SU-DHL-6 (cell line): ENCODE measurements at regions not wholly inside any gene's neighbourhood (a gene's known extent, or its start where the extent isn't known, plus 50 kb on each side); places are given as distances from the start of the nearest gene placed in this dataset.

Experiments used
- H2AFZ ChIP-seq: fragments of 200-600 bp; sonication (generic); 2 replicates; pipeline ENCODE4 v1.6.1; 2014; ENCODE audit warnings: low read depth, mild to moderate bottlenecking, moderate library complexity, mixed read lengths, antibody characterized with exemption, low read length; ENCODE audit not compliant: severe bottlenecking
- H3F3A ChIP-seq: fragments of 200-600 bp; shearing (Covaris generic); 2 replicates; pipeline ENCODE4 v1.6.0; 2016; ENCODE audit warnings: antibody characterized with exemption, mild to moderate bottlenecking; ENCODE audit not compliant: insufficient read depth
- H3K27ac ChIP-seq: fragments of 200-600 bp; sonication (generic); 2 replicates; pipeline ENCODE4 v1.5.1; 2016; ENCODE audit warnings: low read depth, mild to moderate bottlenecking, low read length, moderate library complexity, mixed read lengths
- H3K27me3 ChIP-seq: fragments of 200-600 bp; sonication (generic), shearing (Covaris generic); 2 replicates; pipeline ENCODE4 v1.6.0; 2014; ENCODE audit warnings: mild to moderate bottlenecking, low read length
- H3K36me3 ChIP-seq: fragments of 200-600 bp; sonication (generic); 2 replicates; pipeline ENCODE4 v1.6.1; 2014; ENCODE audit warnings: mild to moderate bottlenecking, low read length, mixed read lengths
- H3K4me2 ChIP-seq: fragments of 300-600, 200-600 bp; shearing (Covaris generic), sonication (generic); 2 replicates; pipeline ENCODE4 v1.6.0; 2014; ENCODE audit warnings: low read length, low read depth, mild to moderate bottlenecking; ENCODE audit not compliant: poor library complexity, severe bottlenecking
- H3K4me3 ChIP-seq: fragments of 200-600 bp; sonication (generic); 2 replicates; pipeline ENCODE4 v1.5.1; 2014; ENCODE audit warnings: antibody characterized with exemption, low read length, mild to moderate bottlenecking, mixed read lengths; ENCODE audit not compliant: insufficient read depth, poor library complexity, severe bottlenecking
- H3K79me2 ChIP-seq: fragments of 200-600 bp; sonication (generic); 2 replicates; pipeline ENCODE4 v1.6.1; 2014; ENCODE audit warnings: mild to moderate bottlenecking, low read length, moderate library complexity; ENCODE audit not compliant: insufficient read depth
- H3K9ac ChIP-seq: fragments of 200-600 bp; sonication (generic); 2 replicates; pipeline ENCODE4 v1.7.0; 2014; ENCODE audit warnings: mild to moderate bottlenecking, low read length
- H3K9me2 ChIP-seq: fragments of 200-600 bp; sonication (generic); replicated peaks from 2 replicates; pipeline ENCODE4 v1.6.1; 2014; ENCODE audit warnings: low read length; ENCODE audit not compliant: insufficient read depth
- H3K9me3 ChIP-seq: fragments of 200-600 bp; sonication (generic); 2 replicates; pipeline ENCODE4 v1.6.1; 2014; ENCODE audit warnings: low read length, mixed read lengths; ENCODE audit not compliant: insufficient read depth
- H4K20me1 ChIP-seq: fragments of 200-600 bp; sonication (generic); 2 replicates; pipeline ENCODE4 v1.6.1; 2014; ENCODE audit warnings: low read depth, mild to moderate bottlenecking, antibody characterized with exemption, low read length, moderate library complexity, mixed read lengths
- EZH2phosphoT487 ChIP-seq: fragments of 200-600 bp; sonication (generic), shearing (Covaris generic); conservative IDR thresholded peaks from 2 replicates; pipeline ENCODE4 v1.6.1; 2018; ENCODE audit warnings: mild to moderate bottlenecking, antibody characterized with exemption, low read length, moderate library complexity, mixed read lengths
- TF ChIP-seq, protein P1 (sequence below): fragments of 200-600 bp; sonication (generic); IDR thresholded peaks from one replicate; pipeline ENCODE4 v1.5.1; 2017; ENCODE audit warnings: antibody characterized with exemption, mild to moderate bottlenecking, low read length, moderate library complexity; ENCODE audit not compliant: insufficient read depth, poor library complexity, severe bottlenecking

DNA sequence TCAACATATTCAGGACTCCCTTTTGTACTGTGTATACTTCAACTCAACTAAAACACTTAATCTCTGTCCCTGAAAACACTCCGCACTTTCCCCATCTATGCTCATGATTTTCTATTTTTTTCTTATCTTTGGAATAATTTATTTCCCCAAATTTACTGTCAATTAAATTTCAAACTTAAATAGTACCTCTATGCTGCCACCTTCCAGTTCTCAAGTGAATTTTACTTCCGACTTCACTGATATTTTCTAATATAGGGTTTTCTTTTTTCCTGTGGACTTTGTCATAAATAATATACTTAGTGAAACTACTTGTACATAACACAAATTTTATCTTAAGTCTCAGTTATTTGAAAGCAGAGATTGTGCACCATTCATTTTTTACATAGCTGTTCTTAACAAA lies 1303.3 kb downstream of the OTOL1 start:
- Histone ChIP-seq H3K36me3 (no peaks in the 10 kb centered on the region), H3F3A (no peaks in the 10 kb centered on the region), H3K9me3 (no peaks in the 10 kb centered on the region), H3K4me2 (no peak overlapping the region), H3K79me2 (no peaks in the 10 kb centered on the region), H3K9me2 (no peaks in the 10 kb centered on the region), H3K4me3 (no peak overlapping the region), H3K27me3 (no peaks in the 10 kb centered on the region), H3K9ac (no peak overlapping the region), H4K20me1 (no peaks in the 10 kb centered on the region), H2AFZ (no peak overlapping the region), H3K27ac (no peak overlapping the region)
- no peak for TF ChIP-seq EZH2phosphoT487
- TF ChIP-seq, protein P1, sequence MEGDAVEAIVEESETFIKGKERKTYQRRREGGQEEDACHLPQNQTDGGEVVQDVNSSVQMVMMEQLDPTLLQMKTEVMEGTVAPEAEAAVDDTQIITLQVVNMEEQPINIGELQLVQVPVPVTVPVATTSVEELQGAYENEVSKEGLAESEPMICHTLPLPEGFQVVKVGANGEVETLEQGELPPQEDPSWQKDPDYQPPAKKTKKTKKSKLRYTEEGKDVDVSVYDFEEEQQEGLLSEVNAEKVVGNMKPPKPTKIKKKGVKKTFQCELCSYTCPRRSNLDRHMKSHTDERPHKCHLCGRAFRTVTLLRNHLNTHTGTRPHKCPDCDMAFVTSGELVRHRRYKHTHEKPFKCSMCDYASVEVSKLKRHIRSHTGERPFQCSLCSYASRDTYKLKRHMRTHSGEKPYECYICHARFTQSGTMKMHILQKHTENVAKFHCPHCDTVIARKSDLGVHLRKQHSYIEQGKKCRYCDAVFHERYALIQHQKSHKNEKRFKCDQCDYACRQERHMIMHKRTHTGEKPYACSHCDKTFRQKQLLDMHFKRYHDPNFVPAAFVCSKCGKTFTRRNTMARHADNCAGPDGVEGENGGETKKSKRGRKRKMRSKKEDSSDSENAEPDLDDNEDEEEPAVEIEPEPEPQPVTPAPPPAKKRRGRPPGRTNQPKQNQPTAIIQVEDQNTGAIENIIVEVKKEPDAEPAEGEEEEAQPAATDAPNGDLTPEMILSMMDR = no peak

DNA sequence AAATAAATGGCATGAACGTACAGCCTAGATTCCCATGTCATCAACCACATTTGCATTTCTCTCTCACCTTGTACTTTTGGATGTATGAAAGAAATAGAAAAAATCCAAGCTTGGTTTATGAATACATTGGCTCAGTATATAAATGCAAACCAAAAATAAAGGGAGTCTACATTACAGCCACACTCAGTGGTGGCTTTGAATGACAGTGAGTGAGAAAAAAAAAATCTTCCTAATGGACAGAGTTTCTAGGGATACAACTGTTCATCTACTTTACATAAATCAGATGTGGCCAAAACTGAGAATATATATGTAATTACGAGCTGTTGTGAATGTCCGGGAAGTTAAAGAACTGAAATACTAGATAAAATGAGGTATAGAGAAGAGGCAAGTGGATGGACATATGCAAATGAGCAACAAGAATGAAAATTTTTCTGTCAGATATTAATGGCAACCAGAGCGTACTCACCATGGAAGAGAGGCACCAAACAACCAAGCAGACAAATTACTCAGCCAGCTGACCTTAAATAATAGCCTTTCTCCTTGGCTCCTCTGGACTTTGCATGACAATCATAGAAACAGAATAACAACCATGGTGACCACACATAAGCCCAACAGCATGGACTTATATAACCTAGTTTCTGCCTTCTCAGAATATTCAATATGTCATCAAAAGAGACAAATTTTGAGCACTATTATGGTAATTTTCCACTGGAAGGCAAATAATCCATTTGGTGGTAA lies 1305.8 kb downstream of the OTOL1 start:
- Histone ChIP-seq H3K9me2 (no peaks in the 10 kb centered on the region), H3K4me3 (no peak overlapping the region), H3K9ac (no peak overlapping the region), H3K79me2 (no peaks in the 10 kb centered on the region), H3K4me2 (no peak overlapping the region), H3K9me3 (no peaks in the 10 kb centered on the region), H3F3A (no peaks in the 10 kb centered on the region), H4K20me1 (no peaks in the 10 kb centered on the region), H3K27ac (no peak overlapping the region), H2AFZ (no peak overlapping the region), H3K36me3 (no peaks in the 10 kb centered on the region), H3K27me3 (no peaks in the 10 kb centered on the region)
- no peak for TF ChIP-seq EZH2phosphoT487
- TF ChIP-seq, protein P1 = no peak

DNA sequence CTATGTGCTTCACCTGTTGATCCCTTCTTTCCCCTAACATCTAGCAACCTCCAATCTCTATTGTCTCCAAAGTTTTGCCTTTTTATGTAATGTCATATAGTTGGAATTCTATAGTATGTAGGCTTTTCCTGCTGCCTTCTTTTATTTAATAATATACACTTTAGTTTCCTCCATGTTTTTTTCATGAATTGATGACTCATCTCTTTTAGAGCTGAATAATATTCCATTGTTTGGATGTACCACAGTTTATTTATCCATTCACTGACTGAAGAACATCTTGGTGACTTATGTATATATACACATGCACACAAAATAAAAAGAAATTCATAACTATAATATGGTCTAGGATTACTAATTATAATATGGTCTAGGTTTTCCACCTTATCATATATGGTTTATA lies 1314.2 kb downstream of the OTOL1 start:
- Histone ChIP-seq H2AFZ (no peak overlapping the region), H3K79me2 (no peaks in the 10 kb centered on the region), H3K4me2 (no peak overlapping the region), H3K9me3 (no peaks in the 10 kb centered on the region), H3K4me3 (no peak overlapping the region), H3F3A (no peaks in the 10 kb centered on the region), H3K9me2 (no peaks in the 10 kb centered on the region), H4K20me1 (no peaks in the 10 kb centered on the region), H3K9ac (no peak overlapping the region), H3K36me3 (no peaks in the 10 kb centered on the region), H3K27me3 (no peaks in the 10 kb centered on the region), H3K27ac (no peak overlapping the region)
- TF ChIP-seq, protein P1 = no peak
- TF ChIP-seq EZH2phosphoT487 = no peak
